H1 (cell line): ENCODE measurements at regions not wholly inside any gene's neighbourhood (a gene's known extent, or its start where the extent isn't known, plus 50 kb on each side); places are given as distances from the start of the nearest gene placed in this dataset.

ENCODE experiments used
- CTCF ChIA-PET: fragments of 300-600 bp; sonication (Branson Sonifier 250); formaldehyde crosslinking; loops from one replicate; lab custom pipeline; 2021; ENCODE audit not compliant: partially characterized antibody; lab: Charles Lee
- POLR2A ChIA-PET: fragments of 300-600 bp; sonication (Branson Sonifier 250); formaldehyde crosslinking; loops from one replicate; lab custom pipeline; 2021; ENCODE audit warnings: inconsistent platforms; ENCODE audit not compliant: partially characterized antibody; lab: Charles Lee
- DNase-seq, 2 experiments: peaks; one replicate each; pipeline versions ENCODE4 v3.0.0 to v3.0.0-alpha.2; 2010 to 2022; ENCODE audit warnings: low spot score in 2 of 2, low read depth in 1 of 2, mixed read lengths in 1 of 2
- FAIRE-seq: peaks from 2 replicates; lab custom pipeline; 2011; peaks lifted over from hg19 to GRCh38; lab: Jason Lieb, UNC
- H2AFZ ChIP-seq: 2 replicates; pipeline ENCODE4 v1.8.1; 2012; ENCODE audit warnings: low read length, inconsistent platforms
- H2AK5ac ChIP-seq: 2 replicates; pipeline ENCODE4 v1.6.1; 2013; ENCODE audit warnings: low read depth, low read length
- H2BK120ac ChIP-seq: replicated peaks from 2 replicates; pipeline ENCODE3; 2013; ENCODE audit warnings: low read depth, low read length, inconsistent platforms
- H2BK12ac ChIP-seq: 2 replicates; pipeline ENCODE4 v1.6.1; 2013; ENCODE audit warnings: low read depth, low read length
- H2BK15ac ChIP-seq: 2 replicates; pipeline ENCODE4 v1.6.1; 2013; ENCODE audit warnings: low read length
- H2BK20ac ChIP-seq: 2 replicates; pipeline ENCODE4 v1.6.1; 2013; ENCODE audit warnings: low read length
- H2BK5ac ChIP-seq: 2 replicates; pipeline ENCODE4 v1.6.1; 2013; ENCODE audit warnings: low read depth, low read length
- H3K14ac ChIP-seq: 2 replicates; pipeline ENCODE4 v1.6.1; 2013; ENCODE audit warnings: inconsistent platforms; ENCODE audit not compliant: insufficient read length
- H3K18ac ChIP-seq: 2 replicates; pipeline ENCODE4 v1.6.1; 2013; ENCODE audit warnings: low read length; ENCODE audit errors: extremely low read depth
- H3K23ac ChIP-seq: 2 replicates; pipeline ENCODE4 v1.6.1; 2013; ENCODE audit warnings: inconsistent platforms; ENCODE audit not compliant: insufficient read length
- H3K23me2 ChIP-seq: 2 replicates; pipeline ENCODE4 v1.6.1; 2013; ENCODE audit warnings: low read depth, low read length
- H3K27ac ChIP-seq: 2 replicates; pipeline ENCODE4 v1.6.1; 2011; ENCODE audit warnings: low read depth, low read length, inconsistent platforms
- H3K27me3 ChIP-seq, 4 experiments: replicated peaks in 1 of 4; 1 replicate in 1 of 4; 2 replicates in 3 of 4; pipeline versions ENCODE4 v1.6.1 to v1.8.1; 2011 to 2013; ENCODE audit warnings: low read length in 3 of 4, mild to moderate bottlenecking in 3 of 4, inconsistent platforms in 2 of 4, mixed read lengths in 2 of 4, moderate library complexity in 1 of 4; ENCODE audit not compliant: control insufficient read depth in 3 of 4, insufficient read depth in 3 of 4; ENCODE audit errors: extremely low read depth in 1 of 4
- H3K36me3 ChIP-seq, 4 experiments: 2 replicates each; pipeline versions ENCODE4 v1.6.1 to v1.8.1; 2011 to 2013; ENCODE audit warnings: mild to moderate bottlenecking in 4 of 4, low read length in 3 of 4, moderate library complexity in 2 of 4, control low read depth in 1 of 4, inconsistent platforms in 1 of 4; ENCODE audit not compliant: insufficient read depth in 4 of 4, control insufficient read depth in 2 of 4
- H3K4ac ChIP-seq: replicated peaks from 2 replicates; pipeline ENCODE3; 2013; ENCODE audit warnings: low read length, low read depth, mixed read lengths, inconsistent platforms; ENCODE audit not compliant: insufficient read length
- H3K4me1 ChIP-seq, 4 experiments: replicated peaks in 1 of 4; 1 replicate in 1 of 4; 2 replicates in 3 of 4; pipeline versions ENCODE4 v1.6.1 to v1.8.1; 2011 to 2013; ENCODE audit warnings: low read length in 3 of 4, inconsistent platforms in 2 of 4, mixed read lengths in 1 of 4; ENCODE audit not compliant: insufficient read depth in 4 of 4, control insufficient read depth in 3 of 4
- H3K4me2 ChIP-seq, 2 experiments: 2 replicates each; pipeline versions ENCODE4 v1.6.1 to v1.8.1; 2011 to 2013; ENCODE audit warnings: low read depth in 2 of 2, low read length in 2 of 2, control low read depth in 1 of 2, inconsistent platforms in 1 of 2, mild to moderate bottlenecking in 1 of 2; ENCODE audit not compliant: insufficient read depth in 1 of 2
- H3K4me3 ChIP-seq, 4 experiments: fragments of 200-600, 300-600 bp in 1 of 4; sonication (generic), shearing (Covaris generic), sonication (Bioruptor Twin) in 1 of 4; 2 replicates each; pipeline versions ENCODE4 v1.5.1 to v1.8.1; 2011 to 2016; ENCODE audit warnings: low read length in 4 of 4, low read depth in 3 of 4, control low read depth in 2 of 4, inconsistent platforms in 2 of 4, mild to moderate bottlenecking in 2 of 4, mixed read lengths in 1 of 4, moderate library complexity in 1 of 4; ENCODE audit not compliant: insufficient read depth in 2 of 4; ENCODE audit errors: extremely low read depth in 1 of 4
- H3K56ac ChIP-seq: replicated peaks from 2 replicates; pipeline ENCODE3; 2013; ENCODE audit warnings: low read depth, mild to moderate bottlenecking, mixed read lengths, low read length, inconsistent platforms; ENCODE audit not compliant: insufficient read length
- H3K79me1 ChIP-seq: 2 replicates; pipeline ENCODE4 v1.6.1; 2013; ENCODE audit warnings: low read depth, low read length, control low read depth
- H3K79me2 ChIP-seq, 2 experiments: 2 replicates each; pipeline versions ENCODE4 v1.6.1 to v1.8.1; 2012 to 2013; ENCODE audit warnings: low read length in 2 of 2, mild to moderate bottlenecking in 2 of 2, inconsistent platforms in 1 of 2; ENCODE audit not compliant: insufficient read depth in 2 of 2, control insufficient read depth in 1 of 2
- H3K9ac ChIP-seq, 4 experiments: replicated peaks in 1 of 4; 1 replicate in 1 of 4; 2 replicates in 3 of 4; pipeline versions ENCODE4 v1.6.1 to v1.8.1; 2011 to 2013; ENCODE audit warnings: low read depth in 3 of 4, low read length in 3 of 4, control low read depth in 2 of 4, mild to moderate bottlenecking in 2 of 4, moderate library complexity in 2 of 4, inconsistent platforms in 1 of 4; ENCODE audit errors: extremely low read depth in 1 of 4
- H3K9me3 ChIP-seq, 2 experiments: 2 replicates each; pipeline versions ENCODE4 v1.6.1 to v1.8.1; 2012 to 2013; ENCODE audit warnings: mild to moderate bottlenecking in 2 of 2, moderate library complexity in 2 of 2, control low read depth in 1 of 2, inconsistent platforms in 1 of 2, low read depth in 1 of 2, low read length in 1 of 2, mixed read lengths in 1 of 2; ENCODE audit not compliant: insufficient read depth in 2 of 2
- H4K20me1 ChIP-seq, 2 experiments: replicated peaks in 1 of 2; 2 replicates each; pipeline versions ENCODE3 to v1.8.1; 2011 to 2013; ENCODE audit warnings: inconsistent platforms in 2 of 2, low read length in 2 of 2, mild to moderate bottlenecking in 1 of 2; ENCODE audit not compliant: insufficient read depth in 2 of 2, control insufficient read depth in 1 of 2
- H4K5ac ChIP-seq: 2 replicates; pipeline ENCODE4 v1.6.1; 2013; ENCODE audit warnings: low read length, low read depth, mixed read lengths, inconsistent platforms; ENCODE audit not compliant: insufficient read length
- H4K8ac ChIP-seq: 2 replicates; pipeline ENCODE4 v1.8.0; 2013; ENCODE audit warnings: mild to moderate bottlenecking, moderate library complexity, low read length, inconsistent platforms; ENCODE audit not compliant: insufficient read depth; ENCODE audit errors: extremely low read depth
- H4K91ac ChIP-seq: replicated peaks from 2 replicates; pipeline ENCODE3; 2013; ENCODE audit warnings: low read length, mixed read lengths, inconsistent platforms; ENCODE audit not compliant: insufficient read length
- CHD2 ChIP-seq: IDR thresholded peaks from 2 replicates; pipeline ENCODE4 v1.6.1; 2012; ENCODE audit warnings: low read length, improper control_type of control experiment
- EP300 ChIP-seq, 2 experiments: IDR thresholded peaks; 1 replicate in 1 of 2; 2 replicates in 1 of 2; pipeline ENCODE4 v1.6.1; 2011 to 2012; ENCODE audit warnings: low read depth in 2 of 2, low read length in 2 of 2, mild to moderate bottlenecking in 2 of 2, borderline replicate concordance in 1 of 2, inconsistent platforms in 1 of 2, moderate library complexity in 1 of 2
- FOSL1 ChIP-seq: IDR thresholded peaks from 2 replicates; pipeline ENCODE4 v1.6.1; 2011; ENCODE audit warnings: mild to moderate bottlenecking, low read depth, low read length, moderate library complexity; ENCODE audit not compliant: insufficient read depth
- GABPA ChIP-seq: IDR thresholded peaks from 2 replicates; pipeline ENCODE4 v1.6.1; 2011; ENCODE audit warnings: mild to moderate bottlenecking, low read length, moderate library complexity, borderline replicate concordance; ENCODE audit not compliant: insufficient read depth
- KDM5A ChIP-seq: fragments of 200-600 bp; IDR thresholded peaks from 2 replicates; pipeline ENCODE4 v1.7.1; 2012; ENCODE audit warnings: mild to moderate bottlenecking, low read length, inconsistent platforms, mixed read lengths
- NANOG ChIP-seq: IDR thresholded peaks from 2 replicates; pipeline ENCODE4 v1.6.1; 2011; ENCODE audit warnings: low read length, low read depth, mild to moderate bottlenecking, inconsistent platforms; ENCODE audit not compliant: insufficient read depth, poor library complexity, severe bottlenecking
- PHF8 ChIP-seq: fragments of 200-600 bp; sonication (generic); conservative IDR thresholded peaks from 2 replicates; pipeline ENCODE4 v1.7.1; 2012; ENCODE audit warnings: low read depth, mild to moderate bottlenecking, inconsistent platforms, low read length, moderate library complexity
- SAP30 ChIP-seq: fragments of 300-600 bp; sonication (generic); IDR thresholded peaks from 2 replicates; pipeline ENCODE4 v1.7.1; 2012; ENCODE audit warnings: low read length, moderate library complexity, mild to moderate bottlenecking, inconsistent platforms; ENCODE audit not compliant: insufficient read depth, insufficient replicate concordance
- SIN3A ChIP-seq, 2 experiments: IDR thresholded peaks in 1 of 2; conservative IDR thresholded peaks in 1 of 2; 2 replicates each; pipeline ENCODE4 v1.6.1; 2011 to 2012; ENCODE audit warnings: low read length in 2 of 2, improper control_type of control experiment in 1 of 2, low read depth in 1 of 2, mild to moderate bottlenecking in 1 of 2
- SIRT6 ChIP-seq: IDR thresholded peaks from one replicate; pipeline ENCODE4 v1.7.1; 2012; ENCODE audit warnings: low read length, inconsistent platforms
- SP2 ChIP-seq: IDR thresholded peaks from 2 replicates; pipeline ENCODE4 v1.6.1; 2012; ENCODE audit warnings: mild to moderate bottlenecking, low read length, inconsistent platforms
- SP4 ChIP-seq: IDR thresholded peaks from 2 replicates; pipeline ENCODE4 v1.6.1; 2012; ENCODE audit warnings: low read length, inconsistent platforms
- TAF7 ChIP-seq: optimal IDR thresholded peaks from 2 replicates; pipeline ENCODE3; 2011; ENCODE audit warnings: low read depth, mild to moderate bottlenecking, inconsistent platforms, low read length, moderate library complexity, borderline replicate concordance
- WGBS, 2 experiments: shearing (Covaris generic) in 1 of 2; methylation state at CpG; one replicate each; pipeline versions ENCODE4 v1.1.6 to v1.1.7; 2013 to 2015; ENCODE audit warnings: low lambda C conversion rate in 2 of 2, mixed read lengths in 2 of 2, inconsistent platforms in 1 of 2, low coverage in 1 of 2, missing lambda C conversion rate in 1 of 2; ENCODE audit not compliant: insufficient replicate concordance in 2 of 2, insufficient coverage in 1 of 2, insufficient read length in 1 of 2; ENCODE audit errors: extremely low coverage in 1 of 2, missing lambda C conversion rate in 1 of 2; 5-methylcytosine and 5-hydroxymethylcytosine counted together
- TF ChIP-seq, protein P1 (sequence below): IDR thresholded peaks from 2 replicates; pipeline ENCODE4 v1.6.1; 2012; ENCODE audit warnings: inconsistent platforms

DNA sequence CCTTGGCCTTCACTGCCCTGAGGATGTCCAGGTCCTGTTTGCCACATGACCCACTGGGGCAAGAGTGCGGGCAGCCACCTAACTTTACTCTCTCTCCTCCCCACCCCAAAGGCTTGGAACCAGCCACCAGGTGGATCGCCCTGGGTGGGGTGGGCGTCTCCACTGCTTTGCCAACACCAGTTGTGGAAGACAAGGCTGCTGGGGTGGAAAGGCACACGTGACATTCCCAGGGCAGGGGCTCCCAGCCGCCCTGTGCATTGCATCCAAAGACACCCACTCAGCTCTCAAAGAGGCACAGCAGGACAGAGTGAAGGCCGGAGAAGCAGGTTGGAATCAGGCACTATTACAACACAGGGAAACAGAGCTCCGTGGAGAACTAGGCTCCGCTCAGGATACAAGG is 162.2 kb downstream of the OLFM1 start:
- POLR2A ChIA-PET: no interaction called here
- 82% methylated on average over 8 of the region's 8 CpGs; no CpG with 5 or more reads in 1 of the 2 experiments for WGBS, 2 experiments
- peaks cover 4 to 13% (median 9%) of the 10 kb centered on the region in 4 experiments for H3K4me1 ChIP-seq

More for the DNA sequence above, 162.2 kb downstream of the OLFM1 start:
- Histone ChIP-seq H3K27me3 (peaks cover 0 to 8% (median 0%) of the 10 kb centered on the region in 4 experiments; a peak in 3 of 7 replicates), H3K9me3 (no peaks in the 10 kb centered on the region), H3K14ac (no peak overlapping the region), H3K18ac (no peak overlapping the region), H4K20me1 (no peaks in the 10 kb centered on the region), H4K91ac (peak overlapping the region; percentile 9), H2AK5ac (no peak overlapping the region), H2BK12ac (no peak overlapping the region), H3K79me2 (no peaks in the 10 kb centered on the region), H2BK20ac (no peak overlapping the region), H2BK5ac (no peak overlapping the region), H3K4me2 (no peak overlapping the region), H3K36me3 (no peaks in the 10 kb centered on the region), H3K56ac (no peak overlapping the region), H2BK120ac (no peak overlapping the region), H3K79me1 (no peaks in the 10 kb centered on the region), H4K5ac (no peak overlapping the region), H3K4me3 (no peak overlapping the region), H3K27ac (no peak overlapping the region), H2BK15ac (no peak overlapping the region), H3K9ac (no peak overlapping the region), H2AFZ (no peak overlapping the region), H4K8ac (no peak overlapping the region), H3K23me2 (no peaks in the 10 kb centered on the region), H3K23ac (no peak overlapping the region), H3K4ac (no peak overlapping the region)
- CTCF ChIA-PET: interaction anchor here (0.8 kb wide), 1 partner anchor 164 kb away, joined by 3 read pairs; no protein-coding TSS in a partner anchor
- TF ChIP-seq TAF7 (no peak), KDM5A (no peak), SIN3A (conservative IDR thresholded peaks at IDR 0.05 in 1 of 2, IDR thresholded peaks at IDR 0.05 in 1 of 2; ENCODE audit: low read depth in 1 of 2, low read length in 2 of 2) (no peak), CHD2 (no peak), SIRT6 (no peak), SP2 (no peak), EP300 (IDR thresholded peaks at IDR 0.05; ENCODE audit: borderline replicate concordance in 1 of 2, low read depth in 2 of 2, low read length in 2 of 2) (no peak), FOSL1 (no peak), PHF8 (no peak), SP4 (no peak), SAP30 (no peak), GABPA (no peak), NANOG (no peak)
- TF ChIP-seq, protein P1, sequence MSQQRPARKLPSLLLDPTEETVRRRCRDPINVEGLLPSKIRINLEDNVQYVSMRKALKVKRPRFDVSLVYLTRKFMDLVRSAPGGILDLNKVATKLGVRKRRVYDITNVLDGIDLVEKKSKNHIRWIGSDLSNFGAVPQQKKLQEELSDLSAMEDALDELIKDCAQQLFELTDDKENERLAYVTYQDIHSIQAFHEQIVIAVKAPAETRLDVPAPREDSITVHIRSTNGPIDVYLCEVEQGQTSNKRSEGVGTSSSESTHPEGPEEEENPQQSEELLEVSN: no peak
- no peak for FAIRE-seq
- DNase-seq: no peak
